Dermis microvascular lymphatic vessel endothelial cell (primary cell): ENCODE measurements at regions not wholly inside any gene's neighbourhood (a gene's known extent, or its start where the extent isn't known, plus 50 kb on each side); places are given as distances from the start of the nearest gene placed in this dataset.
"Not testable (repeated sequence)": the region's sequence is repeated elsewhere in the genome, so short reads cannot be mapped to it uniquely, and the experiment has no call there.

Experiments used
- DNase-seq, 2 donors: peaks; one replicate each; pipeline versions ENCODE4 v3.0.0 to v3.0.0-alpha.2; 2010; ENCODE audit warnings: low read depth in 2 of 2

GRCh38 chr1:209162651-209163050 is 420.9 kb upstream of the CAMK1G start:
- DNase-seq, result no peak

- DNase-seq, result peak; percentile 60 to 84
Measured at GRCh38 chr1:209168204-209168603, 415.3 kb upstream of the CAMK1G start.

DNA sequence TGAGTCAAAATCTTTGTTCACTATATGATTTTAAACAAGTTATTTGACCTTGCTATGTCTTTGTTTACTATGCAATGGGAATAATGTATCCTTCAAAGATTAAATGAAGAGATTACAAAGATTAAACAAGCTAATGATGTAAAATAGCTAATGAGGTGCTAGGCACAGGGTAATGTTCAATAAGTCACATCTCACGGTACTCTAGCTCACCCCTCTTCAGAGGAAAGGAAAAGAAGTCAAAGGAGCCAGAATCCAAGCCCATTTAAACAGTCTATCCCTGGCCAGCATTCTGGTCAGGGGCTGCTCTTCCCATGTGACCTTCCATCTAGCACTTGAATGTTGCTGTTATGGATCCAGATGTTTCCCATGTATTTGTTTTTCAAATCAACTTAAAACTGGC is 412.4 kb upstream of the CAMK1G start:
- no peak for DNase-seq

DNA sequence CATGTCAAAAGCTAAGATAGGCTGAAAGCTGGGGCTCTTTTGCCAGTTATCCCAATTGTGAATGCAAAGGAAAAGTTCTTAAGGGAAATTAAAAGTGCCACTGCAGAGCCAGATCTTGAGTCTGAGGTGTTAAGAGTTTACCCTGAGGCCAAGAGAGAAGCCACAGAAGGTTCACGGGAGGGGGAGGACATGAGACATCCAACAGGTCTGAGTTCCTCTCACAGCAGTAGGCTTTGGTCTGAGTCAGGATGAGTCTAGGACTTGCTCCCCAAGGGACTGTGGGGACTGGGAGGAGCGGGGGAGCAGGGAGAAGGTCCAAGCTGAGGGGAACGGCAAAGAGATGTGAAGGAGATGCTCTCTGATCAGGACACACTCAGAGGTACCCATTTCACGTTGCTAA is 411.2 kb upstream of the CAMK1G start:
- DNase-seq, result no peak

DNA sequence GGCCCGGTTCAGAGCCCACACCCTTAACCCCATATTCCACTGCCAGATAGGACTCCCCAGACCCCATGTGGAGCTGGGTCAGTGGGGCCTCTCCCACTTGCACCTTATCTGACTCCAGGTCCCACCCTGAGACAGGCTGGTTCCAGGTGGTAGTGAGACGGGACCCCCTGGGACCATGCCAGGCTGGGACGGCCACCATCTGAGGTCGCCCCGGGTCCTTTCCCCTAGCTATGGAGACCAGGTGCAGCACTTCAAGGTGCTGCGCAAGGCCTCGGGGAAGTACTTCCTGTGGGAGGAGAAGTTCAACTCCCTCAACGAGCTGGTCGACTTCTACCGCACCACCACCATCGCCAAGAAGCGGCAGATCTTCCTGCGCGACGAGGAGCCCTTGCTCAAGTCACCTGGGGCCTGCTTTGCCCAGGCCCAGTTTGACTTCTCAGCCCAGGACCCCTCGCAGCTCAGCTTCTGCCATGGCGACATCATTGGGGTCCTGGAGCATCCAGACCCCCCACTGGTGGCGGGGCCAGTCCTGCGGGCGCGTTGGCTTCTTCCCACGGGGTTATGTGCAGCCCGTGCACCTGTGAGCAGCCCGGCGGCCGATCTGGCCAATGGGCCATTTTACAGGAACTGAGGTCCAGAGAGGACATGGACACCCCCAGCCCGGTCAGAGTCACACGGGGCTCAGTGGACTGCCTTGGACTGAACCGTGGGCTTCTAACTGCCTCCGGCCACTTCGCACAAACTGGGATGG is 410.5 kb upstream of the CAMK1G start:
- DNase-seq, result not testable (repeated sequence)

GRCh38 chr1:209173796-209174195 is 409.7 kb upstream of the CAMK1G start:
- not testable (repeated sequence) for DNase-seq

DNA sequence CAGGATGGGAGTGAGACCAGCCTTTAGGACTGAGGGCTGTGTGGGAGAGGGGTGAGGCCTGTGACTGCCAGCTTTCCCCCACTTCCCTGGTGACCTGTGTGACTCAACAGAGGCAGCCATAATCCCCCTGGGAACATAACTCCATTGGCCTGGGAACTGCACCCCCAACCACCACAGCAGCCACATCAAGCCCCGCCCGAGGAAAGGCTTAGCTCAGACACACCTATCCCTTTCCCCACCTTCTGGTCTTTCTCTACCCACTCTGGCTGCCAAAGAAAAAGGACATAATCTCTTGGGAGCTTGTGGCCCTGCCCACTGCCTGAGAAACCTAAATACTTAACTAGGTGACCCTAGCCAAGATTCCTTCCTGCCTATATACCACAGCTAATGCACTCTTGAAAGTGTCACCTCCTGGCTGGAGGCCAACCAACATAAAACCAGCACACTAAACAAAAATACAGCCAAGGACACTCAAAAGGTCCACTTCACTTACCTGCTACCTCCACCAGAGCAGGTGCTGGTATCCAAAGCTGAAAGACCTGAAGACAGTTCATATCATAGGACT is 406.6 kb upstream of the CAMK1G start:
- DNase-seq, result no peak

DNA sequence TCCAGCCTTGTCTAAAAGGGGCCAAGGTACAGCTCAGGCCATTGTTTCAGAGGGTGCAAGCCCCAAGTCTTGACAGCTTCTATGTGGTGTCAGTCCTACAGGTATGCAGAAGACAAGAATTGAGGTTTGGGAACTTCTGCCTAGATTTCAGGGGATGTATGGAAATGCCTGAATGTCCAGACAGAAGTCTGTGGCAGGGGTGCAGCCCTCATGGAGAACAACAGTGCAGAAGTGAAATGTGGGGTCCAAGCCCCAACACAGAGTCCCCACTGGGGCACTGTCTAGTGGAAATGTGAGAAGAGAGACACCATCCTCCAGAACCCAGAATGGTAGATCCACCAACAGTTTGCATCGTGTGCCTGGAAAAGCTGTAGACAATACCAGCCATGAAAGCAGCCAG is 400.3 kb upstream of the CAMK1G start:
- DNase-seq, result no peak

DNA sequence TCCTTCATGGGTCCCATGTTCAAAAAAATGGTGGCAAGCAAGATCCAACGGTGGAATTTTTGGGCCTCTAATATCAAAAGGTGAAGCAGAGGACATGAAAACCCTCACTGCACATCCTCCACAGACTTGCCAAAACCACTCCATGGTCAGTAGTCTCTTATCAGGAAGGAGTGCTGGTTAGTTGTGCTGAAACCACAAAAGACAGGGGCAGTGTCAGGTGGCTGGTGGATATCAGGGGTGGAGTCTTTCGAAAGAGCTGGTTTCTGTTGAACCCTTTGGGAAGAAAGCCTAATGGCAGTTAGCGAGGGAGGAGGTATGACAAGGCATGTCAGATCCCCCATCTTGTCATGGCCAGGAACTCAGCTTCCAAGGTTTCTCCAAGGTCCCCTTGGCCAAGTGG is 395.9 kb upstream of the CAMK1G start:
- DNase-seq, result no peak

- peak; percentile 48 to 74 for DNase-seq
Measured at GRCh38 chr1:209190591-209191261, 392.8 kb upstream of the CAMK1G start.

DNA sequence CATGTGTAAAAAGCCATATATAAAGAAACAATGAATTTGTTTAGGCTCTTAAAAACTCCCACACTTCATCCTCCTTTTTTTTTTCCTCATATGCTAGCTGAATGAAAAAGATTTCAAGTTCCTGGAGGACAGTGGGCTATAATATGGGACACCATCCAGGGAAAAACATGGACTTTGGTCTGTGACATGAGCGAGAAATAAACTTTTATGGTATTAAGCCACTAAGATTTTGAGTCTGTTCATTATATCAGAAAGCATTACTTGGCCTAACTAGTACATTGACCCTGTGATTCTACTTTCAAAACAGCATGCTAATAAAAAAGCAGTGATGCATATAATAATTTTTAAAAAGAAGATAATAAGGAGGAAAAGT is 392.3 kb upstream of the CAMK1G start:
- DNase-seq, result no peak

DNA sequence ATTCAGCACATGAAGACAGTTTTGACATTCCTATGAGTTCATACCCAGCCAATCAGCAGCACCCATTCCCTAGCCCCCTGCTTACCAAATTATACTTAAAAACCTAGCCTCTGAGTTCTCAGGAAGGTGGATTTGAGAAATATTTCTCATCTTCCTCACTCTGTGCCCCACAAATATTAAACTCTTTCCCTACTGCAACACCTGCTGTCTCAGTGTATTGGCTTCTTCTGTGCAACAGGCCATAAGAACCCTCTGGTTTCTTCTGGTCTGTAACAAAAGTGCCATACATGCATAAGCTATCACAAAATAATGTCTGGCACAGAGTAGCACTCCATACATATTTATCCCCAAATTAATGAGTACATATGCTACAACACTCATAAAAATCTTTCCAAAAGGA is 387.4 kb upstream of the CAMK1G start:
- no peak for DNase-seq

- no peak for DNase-seq
Measured at GRCh38 chr1:209198961-209199750, 384.4 kb upstream of the CAMK1G start.

- DNase-seq, result no peak
Measured at GRCh38 chr1:209199822-209200221, 383.7 kb upstream of the CAMK1G start.

DNA sequence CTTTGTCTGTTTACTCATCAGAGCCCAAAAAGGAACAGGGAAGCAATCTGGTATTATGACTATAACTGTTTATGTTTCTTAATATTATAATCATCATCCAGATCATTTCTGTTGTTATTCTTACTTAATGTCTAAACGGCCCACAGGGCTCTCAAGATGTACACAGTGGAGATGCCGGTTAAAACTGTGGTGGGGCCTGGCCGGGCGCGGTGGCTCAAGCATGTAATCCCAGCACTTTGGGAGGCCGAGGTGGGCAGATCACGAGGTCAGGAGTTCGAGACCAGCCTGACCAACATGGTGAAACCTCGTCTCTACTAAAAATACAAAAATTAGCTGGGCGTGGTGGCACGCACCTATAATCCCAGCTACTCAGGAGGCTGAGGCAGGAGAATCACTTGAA is 381.2 kb upstream of the CAMK1G start:
- not testable (repeated sequence) for DNase-seq

DNA sequence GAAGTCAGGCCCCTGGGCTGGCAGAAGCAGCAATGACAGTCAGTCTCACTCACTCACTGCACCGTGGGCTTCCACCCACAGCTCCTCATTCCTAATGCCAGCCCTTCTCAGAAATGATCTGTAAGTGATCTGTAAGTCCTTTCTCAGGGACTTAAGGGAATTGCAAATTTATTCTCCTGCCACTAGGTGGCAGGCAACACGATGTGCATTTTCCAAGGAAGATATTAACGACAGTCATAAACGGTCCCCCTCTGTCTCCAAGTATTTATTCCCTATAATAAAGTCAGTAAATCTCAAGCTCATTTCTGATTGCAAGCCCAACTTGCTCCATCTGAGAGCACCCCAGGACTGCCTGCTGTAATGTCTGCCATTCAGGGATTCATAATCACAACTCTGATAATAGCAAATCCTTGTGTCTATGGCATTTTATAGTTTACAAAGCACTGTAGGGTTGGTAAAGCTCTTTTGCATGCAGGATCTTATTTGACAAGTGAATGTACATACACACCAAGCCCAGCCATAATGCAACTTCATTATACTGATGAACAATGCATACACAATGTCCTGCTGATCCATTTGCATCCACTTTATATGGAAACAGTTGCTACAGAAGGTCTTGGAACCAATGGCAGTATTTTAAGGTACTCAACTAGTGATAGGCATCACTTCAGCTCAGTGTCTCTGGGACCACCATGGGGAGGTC is 380.5 kb upstream of the CAMK1G start:
- peak; percentile 20 to 52 for DNase-seq

DNA sequence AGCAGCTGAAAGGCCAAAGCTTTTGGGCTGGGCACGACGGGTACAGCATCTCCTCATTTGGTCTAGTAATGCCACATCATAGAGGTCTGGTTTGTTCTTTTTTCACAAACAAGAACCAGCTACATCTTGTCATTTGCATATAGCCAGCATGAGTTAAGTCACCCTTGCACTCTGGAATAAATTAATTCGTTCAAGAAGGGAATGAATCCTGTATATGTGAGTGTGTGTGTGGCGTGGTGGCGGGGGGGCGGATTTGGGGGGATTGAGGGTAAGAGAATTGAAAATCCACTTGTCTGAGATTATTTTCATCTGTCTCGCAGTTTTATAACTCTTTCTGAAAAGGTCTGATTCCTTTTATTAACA is 380.0 kb upstream of the CAMK1G start:
- DNase-seq, result no peak

DNA sequence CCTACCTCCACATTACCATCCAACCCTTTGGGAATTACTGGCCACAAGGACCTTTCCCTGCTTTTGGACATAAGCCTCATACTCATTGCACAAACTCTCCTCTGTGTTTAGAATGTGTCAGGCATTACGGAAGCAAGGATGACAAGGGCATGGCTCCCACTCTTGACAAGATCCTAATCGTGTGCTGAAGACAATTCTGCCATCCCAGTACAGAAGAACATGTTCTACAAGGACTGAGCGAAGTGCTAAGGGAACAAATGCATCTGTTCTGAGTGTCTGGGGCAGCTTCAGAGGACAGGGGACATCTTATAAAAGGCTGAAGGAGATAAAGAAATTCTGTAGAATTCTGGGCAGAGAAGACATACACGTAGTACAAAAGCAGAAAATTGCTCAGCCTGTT is 378.5 kb upstream of the CAMK1G start:
- no peak for DNase-seq

DNA sequence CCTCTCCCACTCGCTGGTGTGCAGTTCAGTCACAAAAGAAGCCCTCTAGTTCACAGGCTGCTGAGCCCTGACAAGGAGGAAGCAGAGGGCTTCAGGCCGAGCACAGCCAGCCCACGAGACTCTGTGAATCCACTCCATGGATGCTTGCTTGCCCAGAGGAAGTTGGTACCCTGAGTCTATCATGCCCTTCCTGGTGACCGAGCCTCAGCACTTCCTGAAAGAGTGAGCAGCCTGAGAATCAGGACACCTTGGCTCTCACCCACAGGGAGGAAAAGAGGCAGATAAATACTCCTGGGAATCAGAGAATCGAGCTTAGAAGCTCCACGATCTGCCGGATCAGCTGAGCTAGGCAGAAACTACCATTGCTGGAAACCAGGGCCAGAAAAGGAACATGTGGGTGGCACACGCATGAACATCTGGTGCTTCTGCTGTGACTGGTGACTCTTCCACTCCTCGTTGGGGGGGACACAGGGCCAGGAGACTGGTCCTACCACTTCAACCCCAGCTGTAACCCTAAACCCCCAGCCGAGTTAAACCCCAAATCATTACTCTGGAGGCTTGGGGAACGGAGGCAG is 376.3 kb upstream of the CAMK1G start:
- DNase-seq, result no peak

GRCh38 chr1:209207701-209208286 is 375.7 kb upstream of the CAMK1G start:
- peak; percentile 31 to 71 for DNase-seq

DNA sequence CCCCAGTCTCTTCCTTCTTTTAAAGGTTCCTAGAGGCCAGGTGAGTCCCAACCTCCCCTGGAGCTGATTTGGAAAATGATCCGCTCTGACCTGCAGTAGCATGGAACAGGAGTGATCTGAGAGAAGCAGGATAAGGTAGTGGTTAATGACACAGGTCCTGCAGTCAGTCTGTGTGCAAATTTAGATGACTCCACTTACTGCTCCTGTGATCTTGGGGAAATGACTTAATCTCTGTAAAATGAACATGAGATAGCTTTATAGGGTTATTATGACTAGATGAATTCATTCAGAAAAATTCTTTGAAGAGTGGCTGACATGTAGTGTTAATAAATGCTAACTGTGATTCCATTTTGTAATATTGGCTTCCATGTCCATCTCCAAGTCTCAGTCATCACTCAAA is 374.9 kb upstream of the CAMK1G start:
- DNase-seq, result no peak
